NT2/D1 (cell line): ENCODE measurements at regions not wholly inside any gene's neighbourhood (a gene's known extent, or its start where the extent isn't known, plus 50 kb on each side); places are given as distances from the start of the nearest gene placed in this dataset.

Experiments used
- DNase-seq: peaks from one replicate; pipeline ENCODE4 v3.0.0-alpha.2; 2011; ENCODE audit warnings: low read depth, low spot score
- H3K27me3 ChIP-seq: 2 replicates; pipeline ENCODE4 v1.6.0; 2011; ENCODE audit warnings: mild to moderate bottlenecking; ENCODE audit not compliant: insufficient read length, insufficient read depth
- H3K36me3 ChIP-seq: 2 replicates; pipeline ENCODE4 v1.6.1; 2011; ENCODE audit warnings: mild to moderate bottlenecking, low read length, mixed read lengths; ENCODE audit not compliant: insufficient read depth, insufficient read length
- H3K4me1 ChIP-seq: 2 replicates; pipeline ENCODE4 v1.5.1; 2011; ENCODE audit not compliant: insufficient read depth, insufficient read length
- H3K4me3 ChIP-seq: 2 replicates; pipeline ENCODE4 v1.5.1; 2011; ENCODE audit warnings: low read depth; ENCODE audit not compliant: insufficient read length
- H3K9ac ChIP-seq: 2 replicates; pipeline ENCODE4 v1.6.0; 2011; ENCODE audit warnings: low read depth; ENCODE audit not compliant: insufficient read length
- H3K9me3 ChIP-seq: 2 replicates; pipeline ENCODE4 v1.5.1; 2011; ENCODE audit warnings: mild to moderate bottlenecking, low read length; ENCODE audit not compliant: insufficient read depth
- SUZ12 ChIP-seq: IDR thresholded peaks from 2 replicates; pipeline ENCODE4 v1.6.1; 2011; ENCODE audit not compliant: insufficient read length, insufficient read depth; ENCODE audit errors: extremely low read depth
- YY1 ChIP-seq: IDR thresholded peaks from 2 replicates; pipeline ENCODE4 v1.6.1; 2011; ENCODE audit not compliant: insufficient read length, insufficient read depth
- ZNF274 ChIP-seq: IDR thresholded peaks from 2 replicates; pipeline ENCODE4 v1.6.1; 2011; ENCODE audit warnings: mild to moderate bottlenecking, low read depth, low read length

DNA sequence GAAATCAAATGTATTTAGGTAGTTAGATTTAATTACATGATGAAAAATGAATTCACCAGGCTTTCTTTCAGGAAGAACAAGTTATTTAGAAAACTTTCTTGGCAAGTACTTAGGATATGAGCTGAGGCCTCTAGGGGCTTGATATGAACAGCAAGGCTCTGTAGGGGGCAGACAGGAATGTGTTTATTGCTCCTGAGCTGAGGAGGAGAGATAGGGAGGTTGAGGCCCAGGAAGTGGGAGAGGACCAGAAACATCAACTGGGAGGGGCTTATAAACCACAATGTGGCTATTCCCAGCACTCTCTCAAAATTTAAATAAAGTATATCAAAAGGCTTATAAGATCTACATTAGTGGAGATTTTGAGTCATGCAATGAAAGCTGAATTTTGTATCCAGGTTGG is 154.0 kb upstream of the MAF start:
- Histone ChIP-seq H3K36me3 (no peaks in the 10 kb centered on the region), H3K9ac (no peak overlapping the region), H3K4me1 (no peaks in the 10 kb centered on the region), H3K4me3 (no peak overlapping the region), H3K9me3 (no peaks in the 10 kb centered on the region), H3K27me3 (no peaks in the 10 kb centered on the region)
- no peak for TF ChIP-seq ZNF274
- TF ChIP-seq YY1, result no peak
- no peak for TF ChIP-seq SUZ12
- DNase-seq, result no peak

DNA sequence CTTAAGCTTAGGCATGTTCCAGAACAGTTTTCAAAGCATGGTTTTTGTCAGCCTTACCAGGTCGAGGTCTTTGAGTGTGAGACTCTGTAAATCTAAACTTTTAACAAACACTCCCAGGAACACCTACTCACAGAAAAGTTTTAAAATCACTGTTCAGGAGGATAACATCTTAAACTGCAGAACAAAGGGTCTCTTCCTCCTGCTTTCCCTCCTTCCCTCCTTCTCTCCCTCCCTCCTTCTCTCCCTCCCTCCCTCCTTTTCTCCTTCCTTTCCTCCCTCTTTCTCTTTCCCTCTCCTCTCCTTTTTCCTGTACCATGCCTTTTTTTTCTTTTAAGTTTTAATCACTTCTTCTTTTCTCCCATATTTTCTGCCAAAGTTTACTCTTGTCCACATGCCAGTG is 153.5 kb upstream of the MAF start:
- H3K4me3 ChIP-seq, result no peak overlapping the region
- no peaks in the 10 kb centered on the region for H3K27me3 ChIP-seq
- no peak overlapping the region for H3K9ac ChIP-seq

DNA sequence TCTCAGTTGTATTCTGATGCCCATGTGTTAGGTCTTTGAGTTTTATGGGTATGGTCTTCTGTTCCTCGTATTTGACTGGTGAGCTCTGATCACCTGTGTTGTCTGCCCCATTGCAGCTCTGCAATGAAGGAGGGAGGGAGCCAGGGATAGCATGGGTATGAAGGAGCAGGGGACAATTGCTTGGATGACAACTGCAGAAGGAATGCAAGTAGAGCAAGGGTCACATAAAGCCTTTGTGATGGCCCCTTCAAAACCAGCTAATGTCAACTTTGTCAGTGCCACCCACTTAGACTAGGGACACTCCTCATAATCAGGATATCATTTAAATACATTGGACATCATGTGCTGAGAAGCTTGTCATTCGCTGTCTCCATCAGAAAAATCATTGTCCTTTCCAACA is 152.7 kb upstream of the MAF start:
- Histone ChIP-seq H3K4me3 (no peak overlapping the region), H3K27me3 (no peaks in the 10 kb centered on the region), H3K36me3 (no peaks in the 10 kb centered on the region), H3K9me3 (no peaks in the 10 kb centered on the region), H3K4me1 (no peaks in the 10 kb centered on the region), H3K9ac (no peak overlapping the region)
- TF ChIP-seq YY1 (no peak), ZNF274 (no peak), SUZ12 (no peak)
- no peak for DNase-seq

More for the DNA sequence above, 153.5 kb upstream of the MAF start:
- no peak for DNase-seq
- no peak for TF ChIP-seq ZNF274
- TF ChIP-seq YY1, result no peak
- no peak for TF ChIP-seq SUZ12
- Histone ChIP-seq H3K36me3 (no peaks in the 10 kb centered on the region), H3K9me3 (no peaks in the 10 kb centered on the region), H3K4me1 (no peaks in the 10 kb centered on the region)

DNA sequence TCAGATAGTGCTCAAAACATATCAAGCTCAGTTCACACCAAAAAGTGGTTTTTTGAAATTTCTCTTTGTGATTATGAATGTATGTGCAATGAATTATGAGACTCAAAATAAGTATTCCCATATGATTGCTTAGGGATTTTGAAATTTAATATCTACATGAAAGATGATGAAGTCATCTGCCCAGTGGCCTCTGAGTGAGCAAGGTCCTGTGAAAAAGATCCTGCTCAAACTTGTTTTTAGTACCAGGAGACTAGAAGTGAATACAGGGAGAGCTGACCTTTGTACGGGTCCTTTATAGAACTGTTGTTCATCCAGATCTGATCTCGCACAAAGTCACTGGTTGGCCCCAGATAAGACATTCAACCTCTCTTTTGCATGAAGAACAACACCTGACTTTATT is 151.9 kb upstream of the MAF start:
- H3K9me3 ChIP-seq, result no peaks in the 10 kb centered on the region
- no peaks in the 10 kb centered on the region for H3K4me1 ChIP-seq
- no peak for TF ChIP-seq ZNF274
- no peak for TF ChIP-seq SUZ12
- no peak for TF ChIP-seq YY1
- H3K4me3 ChIP-seq, result no peak overlapping the region
- no peaks in the 10 kb centered on the region for H3K36me3 ChIP-seq
- no peak for DNase-seq
- H3K9ac ChIP-seq, result no peak overlapping the region
- H3K27me3 ChIP-seq, result no peaks in the 10 kb centered on the region

DNA sequence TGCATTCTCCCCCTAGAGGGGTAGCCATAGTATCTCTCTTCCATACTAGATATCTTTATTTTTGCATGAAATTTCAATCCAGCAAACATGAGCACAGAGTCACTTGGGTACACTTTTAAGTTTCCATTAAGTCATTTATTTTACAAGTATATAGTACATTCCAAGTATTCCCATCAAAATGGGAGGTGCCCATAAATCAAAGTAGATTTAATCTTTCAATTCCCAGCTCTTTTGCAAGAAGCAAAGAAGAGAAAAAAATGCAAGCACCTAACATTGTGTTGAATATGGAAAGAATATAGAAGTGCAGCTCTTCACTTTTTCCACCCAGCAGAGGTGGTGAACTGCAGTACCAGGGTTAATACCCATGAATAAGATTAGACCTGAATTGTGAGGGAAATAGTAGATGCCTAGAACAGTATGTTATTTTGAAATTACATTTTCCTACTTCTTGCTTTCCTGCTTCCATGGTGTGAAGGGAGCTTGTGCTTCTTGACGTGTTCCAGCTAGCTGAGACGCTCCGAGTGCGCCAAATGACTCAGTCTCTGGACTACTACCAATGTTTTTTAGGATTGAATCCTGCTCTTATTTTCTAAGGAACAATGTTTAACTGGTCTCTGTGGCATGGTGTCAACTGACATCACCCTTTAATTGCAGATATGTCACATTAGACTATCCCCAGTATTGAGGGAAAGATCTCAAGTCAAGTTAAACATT is 151.1 kb upstream of the MAF start:
- no peaks in the 10 kb centered on the region for H3K4me1 ChIP-seq
- DNase-seq, result no peak
- H3K27me3 ChIP-seq, result no peaks in the 10 kb centered on the region
- TF ChIP-seq SUZ12 (no peak), YY1 (no peak), ZNF274 (no peak)
- no peaks in the 10 kb centered on the region for H3K9me3 ChIP-seq
- H3K36me3 ChIP-seq, result no peaks in the 10 kb centered on the region
- no peak overlapping the region for H3K9ac ChIP-seq
- no peak overlapping the region for H3K4me3 ChIP-seq

DNA sequence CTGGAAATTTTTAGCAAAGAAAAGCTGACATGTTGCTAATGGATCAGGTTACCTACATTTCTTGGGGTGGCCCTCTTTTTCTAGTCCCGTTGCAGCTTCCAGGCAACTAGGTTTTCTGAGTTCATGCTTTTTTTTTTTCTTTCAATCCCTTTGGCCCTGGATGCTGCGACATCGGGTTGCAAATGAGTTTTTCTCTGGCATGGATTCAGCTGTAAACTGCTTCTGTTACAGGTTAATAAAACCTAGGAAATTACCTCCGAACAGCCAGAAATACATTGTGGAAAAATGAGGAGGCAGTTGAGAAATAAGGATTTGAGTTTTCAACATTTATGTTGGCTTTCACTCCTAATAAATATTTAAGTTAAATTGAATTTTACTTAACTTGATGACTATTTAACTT is 149.8 kb upstream of the MAF start:
- no peaks in the 10 kb centered on the region for H3K36me3 ChIP-seq
- H3K4me3 ChIP-seq, result no peak overlapping the region
- no peaks in the 10 kb centered on the region for H3K4me1 ChIP-seq
- no peaks in the 10 kb centered on the region for H3K27me3 ChIP-seq
- no peak overlapping the region for H3K9ac ChIP-seq
- H3K9me3 ChIP-seq, result no peaks in the 10 kb centered on the region
- DNase-seq, result no peak
- TF ChIP-seq ZNF274 (no peak), SUZ12 (no peak), YY1 (no peak)

DNA sequence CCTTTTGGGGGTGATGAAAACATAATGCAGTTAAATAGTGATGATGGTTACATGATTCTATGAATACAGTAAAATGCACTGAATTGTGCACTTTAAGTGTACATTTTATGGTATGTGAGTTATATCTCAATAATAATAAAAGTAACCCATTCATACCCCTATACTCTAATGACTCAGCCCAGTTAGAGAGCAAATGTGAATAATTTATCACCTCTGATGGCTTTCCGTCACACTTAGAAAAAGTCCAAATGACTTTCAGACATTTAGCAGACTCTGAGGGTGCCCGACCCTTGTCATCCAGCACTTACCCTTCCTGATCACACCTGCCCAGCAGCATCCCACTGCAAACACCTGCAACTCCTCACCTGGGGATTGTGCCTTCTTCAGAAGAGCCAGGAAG is 148.1 kb upstream of the MAF start:
- DNase-seq, result no peak
- no peaks in the 10 kb centered on the region for H3K27me3 ChIP-seq
- H3K4me1 ChIP-seq, result no peaks in the 10 kb centered on the region
- H3K9me3 ChIP-seq, result no peaks in the 10 kb centered on the region
- H3K9ac ChIP-seq, result no peak overlapping the region
- no peak overlapping the region for H3K4me3 ChIP-seq
- no peaks in the 10 kb centered on the region for H3K36me3 ChIP-seq
- TF ChIP-seq ZNF274 (no peak), YY1 (no peak), SUZ12 (no peak)

DNA sequence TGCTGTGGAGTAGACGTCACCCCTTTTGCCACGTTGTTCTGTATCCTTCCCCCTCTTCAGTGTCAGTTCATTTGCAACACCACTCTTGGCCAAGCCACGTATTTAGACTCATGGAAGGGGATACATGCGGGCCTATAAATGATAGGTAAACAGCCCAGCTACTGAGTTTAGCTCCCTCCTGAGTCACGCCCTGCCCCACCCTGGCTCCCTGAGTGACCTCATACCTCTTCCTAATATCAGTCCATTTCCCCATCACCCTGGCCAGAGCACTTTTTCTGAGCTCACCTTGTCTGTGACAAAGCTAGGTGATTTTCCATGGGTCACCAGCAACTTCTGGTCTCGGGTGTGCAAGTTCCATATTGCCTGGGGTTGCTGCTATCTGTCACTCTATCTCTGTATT is 147.2 kb upstream of the MAF start:
- TF ChIP-seq SUZ12, result no peak
- TF ChIP-seq ZNF274, result no peak
- TF ChIP-seq YY1, result no peak
- Histone ChIP-seq H3K4me1 (no peaks in the 10 kb centered on the region), H3K9me3 (no peaks in the 10 kb centered on the region), H3K9ac (no peak overlapping the region), H3K36me3 (no peaks in the 10 kb centered on the region), H3K27me3 (no peaks in the 10 kb centered on the region), H3K4me3 (no peak overlapping the region)
- no peak for DNase-seq
